Common myeloid progenitor, CD34-positive (primary cell): ENCODE measurements at regions not wholly inside any gene's neighbourhood (a gene's known extent, or its start where the extent isn't known, plus 50 kb on each side); places are given as distances from the start of the nearest gene placed in this dataset.

Experiments used
- CTCF ChIA-PET: fragments of 350-600 bp; sonication (Branson Sonifier 250); formaldehyde crosslinking; loops from one replicate; lab custom pipeline; 2021; ENCODE audit warnings: antibody characterized with exemption; lab: Charles Lee
- POLR2A ChIA-PET: fragments of 350-600 bp; sonication (Branson Sonifier 250); formaldehyde crosslinking; loops from one replicate; lab custom pipeline; 2021; ENCODE audit warnings: antibody characterized with exemption; lab: Charles Lee
- DNase-seq, 3 donors: peaks; one replicate each; pipeline versions ENCODE4 v3.0.0 to v3.0.0-alpha.2; 2013
- H3K27ac ChIP-seq, 2 experiments: 1 replicate in 1 of 2; 2 replicates in 1 of 2; pipeline ENCODE4 v1.7.0; 2013; ENCODE audit warnings: inconsistent platforms in 2 of 2, low read length in 2 of 2, mild to moderate bottlenecking in 2 of 2, low read depth in 1 of 2, moderate library complexity in 1 of 2; ENCODE audit not compliant: severe bottlenecking in 2 of 2, insufficient read depth in 1 of 2, poor library complexity in 1 of 2
- H3K27me3 ChIP-seq, 5 experiments: replicated peaks in 2 of 5; 1 replicate in 3 of 5; 2 replicates in 2 of 5; pipeline versions ENCODE4 v1.6.1 to v1.7.0; 2013; ENCODE audit warnings: low read length in 4 of 5, mild to moderate bottlenecking in 2 of 5, moderate library complexity in 2 of 5, inconsistent platforms in 1 of 5; ENCODE audit not compliant: insufficient read depth in 5 of 5, control insufficient read depth in 4 of 5
- H3K36me3 ChIP-seq, 4 experiments: 1 replicate in 2 of 4; 2 replicates in 2 of 4; pipeline versions ENCODE4 v1.6.1 to v1.7.0; 2013; ENCODE audit warnings: low read length in 3 of 4, control low read depth in 1 of 4, mild to moderate bottlenecking in 1 of 4; ENCODE audit not compliant: control insufficient read depth in 4 of 4, insufficient read depth in 4 of 4
- H3K4me1 ChIP-seq, 4 experiments: 1 replicate in 3 of 4; 2 replicates in 1 of 4; pipeline versions ENCODE4 v1.6.1 to v1.7.1; 2013; ENCODE audit warnings: low read length in 3 of 4, mild to moderate bottlenecking in 3 of 4, control low read depth in 1 of 4, inconsistent platforms in 1 of 4, moderate library complexity in 1 of 4; ENCODE audit not compliant: control insufficient read depth in 4 of 4, insufficient read depth in 4 of 4; ENCODE audit errors: control extremely low read depth in 1 of 4
- H3K4me3 ChIP-seq, 7 experiments: 1 replicate in 4 of 7; 2 replicates in 3 of 7; pipeline versions ENCODE4 v1.5.1 to v1.7.0; 2013; ENCODE audit warnings: mild to moderate bottlenecking in 7 of 7, low read length in 6 of 7, moderate library complexity in 6 of 7, inconsistent platforms in 2 of 7, low read depth in 2 of 7, control low read depth in 1 of 7; ENCODE audit not compliant: insufficient read depth in 4 of 7, control insufficient read depth in 1 of 7; ENCODE audit errors: extremely low read depth in 1 of 7
- H3K9me3 ChIP-seq, 5 experiments: 1 replicate in 4 of 5; 2 replicates in 1 of 5; pipeline versions ENCODE4 v1.6.1 to v1.7.1; 2013; ENCODE audit warnings: low read length in 4 of 5, mild to moderate bottlenecking in 2 of 5, inconsistent platforms in 1 of 5, low read depth in 1 of 5, moderate library complexity in 1 of 5; ENCODE audit not compliant: control insufficient read depth in 4 of 5, insufficient read depth in 2 of 5; ENCODE audit errors: control extremely low read depth in 1 of 5
- WGBS: methylation state at CpG from one replicate; pipeline ENCODE4 v1.1.5; 2013; ENCODE audit not compliant: insufficient coverage; 5-methylcytosine and 5-hydroxymethylcytosine counted together

GRCh38 chr3:165895919-165896318 is 58.7 kb upstream of the BCHE start:
- POLR2A ChIA-PET, result no interaction called here
- CTCF ChIA-PET, result interaction anchor here (0.6 to 2.7 kb wide), 6 partner anchors 10 to 1454 kb away, joined by 3 to 7 read pairs (median 4); no protein-coding TSS in a partner anchor
- Histone ChIP-seq H3K36me3 (no peaks in the 10 kb centered on the region), H3K4me3 (no peak overlapping the region), H3K4me1 (no peaks in the 10 kb centered on the region), H3K27me3 (no peaks in the 10 kb centered on the region), H3K9me3 (no peaks in the 10 kb centered on the region), H3K27ac (no peak overlapping the region)
- peak; percentile 59 to 76 (median 70) for DNase-seq
- WGBS, result 65% methylated on average over 5 of the region's 5 CpGs

- DNase-seq, result no peak
- CTCF ChIA-PET, result no interaction called here
- no peaks in the 10 kb centered on the region for H3K4me1 ChIP-seq
- no peak overlapping the region for H3K27ac ChIP-seq
- POLR2A ChIA-PET, result no interaction called here
- H3K27me3 ChIP-seq, result no peaks in the 10 kb centered on the region
- no peaks in the 10 kb centered on the region for H3K36me3 ChIP-seq
- no peak overlapping the region for H3K4me3 ChIP-seq
- WGBS, result 100% methylated on average over 3 of the region's 4 CpGs
- H3K9me3 ChIP-seq, result no peaks in the 10 kb centered on the region
Observed at GRCh38 chr3:165892565-165892964, 55.3 kb upstream of the BCHE start.
